SKM-1 (cell line): ENCODE measurements at regions not wholly inside any gene's neighbourhood (a gene's known extent, or its start where the extent isn't known, plus 50 kb on each side); places are given as distances from the start of the nearest gene placed in this dataset.

Source experiments
- DNase-seq: peaks from one replicate; lab custom pipeline; 2025; ENCODE audit not compliant: unreplicated experiment; lab: John Stamatoyannopoulos, UW

- no peak for DNase-seq
Measured at GRCh38 chr6:80478030-80478429, 371.6 kb downstream of the BCKDHB start.

- no peak for DNase-seq
Measured at GRCh38 chr6:80477591-80477990, 371.1 kb downstream of the BCKDHB start.

GRCh38 chr6:80472271-80472670, 365.8 kb downstream of the BCKDHB start:
- DNase-seq: no peak

- no peak for DNase-seq
Measured at GRCh38 chr6:80469977-80470376, 363.5 kb downstream of the BCKDHB start.

GRCh38 chr6:80468398-80468797, 361.9 kb downstream of the BCKDHB start:
- DNase-seq: no peak

DNA sequence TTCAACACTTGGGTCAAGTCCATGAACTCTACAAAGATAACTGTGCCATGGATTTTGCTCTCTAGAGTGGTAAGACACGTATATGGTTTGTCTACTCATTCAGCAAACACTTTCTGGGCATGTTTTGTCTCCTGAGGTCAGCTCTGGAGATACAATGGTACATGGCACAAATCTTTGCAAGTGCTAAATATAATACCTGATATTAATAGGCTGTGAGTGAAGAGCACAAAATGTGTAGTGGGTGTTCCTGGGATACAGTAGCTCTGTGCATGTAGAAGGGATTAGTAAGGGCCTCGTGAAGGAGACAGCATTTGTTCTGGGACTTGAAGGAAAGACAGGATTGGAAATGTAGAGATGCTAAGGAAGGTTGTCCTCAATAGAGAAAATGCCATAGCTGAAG, 360.9 kb downstream of the BCKDHB start:
- DNase-seq: no peak

- DNase-seq: no peak
Measured at GRCh38 chr6:80466981-80467380, 360.5 kb downstream of the BCKDHB start.

GRCh38 chr6:80465513-80465912, 359.0 kb downstream of the BCKDHB start:
- no peak for DNase-seq

- no peak for DNase-seq
Measured at GRCh38 chr6:80464901-80465300, 358.4 kb downstream of the BCKDHB start.

- DNase-seq: no peak
Measured at GRCh38 chr6:80463197-80463596, 356.7 kb downstream of the BCKDHB start.

- no peak for DNase-seq
Measured at GRCh38 chr6:80460257-80460865, 353.9 kb downstream of the BCKDHB start.

- no peak for DNase-seq
Measured at GRCh38 chr6:80457439-80457933, 351.0 kb downstream of the BCKDHB start.

GRCh38 chr6:80456724-80457438, 350.4 kb downstream of the BCKDHB start:
- no peak for DNase-seq

DNA sequence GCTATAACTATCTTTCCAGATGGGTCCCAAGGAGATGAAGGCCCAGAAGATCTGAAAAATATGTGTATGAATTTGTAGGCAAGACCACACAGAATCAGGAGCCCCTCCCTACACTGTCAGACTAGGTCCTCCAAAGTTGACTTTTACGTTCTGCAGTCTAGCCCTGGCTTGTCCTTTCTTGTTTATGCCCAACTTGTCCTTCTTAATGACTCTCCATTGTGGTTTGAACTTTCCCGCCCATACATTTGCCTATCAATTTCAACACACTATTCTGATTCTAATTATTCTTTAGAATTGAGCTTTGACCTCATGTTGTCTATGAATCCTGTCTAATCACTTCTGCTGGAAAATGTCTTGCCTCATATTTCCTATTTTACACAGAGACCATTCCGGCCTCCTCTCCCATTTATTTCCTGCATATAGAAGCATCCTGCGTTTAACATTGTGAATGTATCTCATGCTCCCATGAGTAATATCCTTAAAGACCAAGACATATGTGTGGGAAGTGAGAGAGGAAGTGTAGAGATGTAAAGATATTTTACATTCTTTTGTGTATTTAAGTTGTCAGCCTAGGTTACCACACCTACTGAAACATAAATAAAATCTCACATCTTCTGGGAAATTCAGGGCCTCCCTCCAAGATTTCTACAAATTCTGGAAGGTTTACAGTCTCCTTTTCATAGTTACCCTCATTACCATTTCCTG, 348.3 kb downstream of the BCKDHB start:
- DNase-seq: no peak

DNA sequence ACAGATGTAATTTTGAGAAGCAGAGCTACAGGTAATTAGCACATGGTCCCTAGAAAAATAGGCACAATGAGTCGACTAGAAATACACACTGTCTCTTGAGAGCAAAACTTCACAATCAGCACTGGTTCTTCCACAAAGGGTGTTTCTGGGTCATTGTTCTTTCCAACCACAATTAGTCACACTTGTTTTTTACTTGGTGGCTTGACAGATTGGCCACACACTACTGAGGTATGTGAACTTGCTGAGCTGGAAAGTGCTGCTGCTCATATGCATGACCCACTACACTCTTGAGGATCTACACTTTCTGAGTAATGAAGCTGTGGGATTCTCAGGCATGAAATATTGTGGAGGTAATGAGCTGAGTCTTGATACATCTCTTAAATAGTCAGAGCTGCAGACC, 347.7 kb downstream of the BCKDHB start:
- DNase-seq: no peak

GRCh38 chr6:80449726-80450125, 343.3 kb downstream of the BCKDHB start:
- DNase-seq: no peak

- no peak for DNase-seq
Measured at GRCh38 chr6:80446454-80447045, 340.1 kb downstream of the BCKDHB start.

GRCh38 chr6:80445751-80446150, 339.3 kb downstream of the BCKDHB start:
- no peak for DNase-seq

GRCh38 chr6:80442366-80442765, 335.9 kb downstream of the BCKDHB start:
- no peak for DNase-seq

DNA sequence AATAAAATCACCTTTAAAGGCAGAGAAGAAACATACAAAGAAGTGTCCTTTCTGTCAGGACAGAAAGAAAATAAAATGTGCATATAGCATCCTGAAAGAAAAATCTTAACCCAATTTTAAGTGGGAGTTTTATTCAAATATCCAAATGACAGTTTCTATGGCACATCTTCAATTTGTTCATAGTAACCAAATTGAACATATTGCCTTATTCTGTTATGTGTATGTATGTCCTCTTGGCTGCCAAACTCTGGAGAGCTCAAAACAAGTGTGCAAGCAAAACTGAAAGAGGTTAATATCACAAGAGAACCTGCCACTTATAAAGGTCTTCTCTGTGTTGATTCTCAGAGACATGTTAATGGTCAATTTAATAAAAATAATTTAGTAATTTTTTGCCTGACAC, 334.7 kb downstream of the BCKDHB start:
- no peak for DNase-seq

DNA sequence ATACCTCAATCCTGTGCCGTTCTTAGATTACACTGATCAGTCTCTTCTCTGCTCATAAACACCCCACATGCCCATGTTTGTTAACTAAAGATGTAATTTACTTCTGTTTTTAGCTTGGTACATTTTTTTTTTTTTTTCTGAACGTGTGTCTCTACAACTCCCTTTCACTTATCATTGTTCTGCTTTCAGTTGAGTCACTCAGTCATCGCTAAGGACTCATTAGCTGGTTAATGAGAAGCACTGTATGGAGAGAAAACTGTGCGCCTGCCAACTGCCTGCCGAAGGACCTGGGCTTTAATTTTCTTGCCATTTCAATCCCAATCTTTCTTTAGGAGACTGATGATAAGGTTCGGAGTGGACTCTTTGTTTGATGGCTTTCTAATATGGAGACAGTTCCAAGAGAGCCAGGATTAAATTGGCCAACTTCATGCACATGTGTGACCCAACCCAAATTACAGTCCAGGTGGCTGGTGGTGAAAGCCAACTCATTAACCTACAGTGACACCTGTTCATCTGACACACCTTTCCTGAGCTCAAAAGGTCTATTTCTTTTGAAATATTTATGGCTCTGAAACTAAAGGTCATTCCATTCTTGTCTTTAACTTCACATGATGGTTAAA, 334.1 kb downstream of the BCKDHB start:
- DNase-seq: no peak
